ENCODE measurements at regions not wholly inside any gene's neighbourhood (a gene's known extent, or its start where the extent isn't known, plus 50 kb on each side); places are given as distances from the start of the nearest gene placed in this dataset.
"Not testable (repeated sequence)": the region's sequence is repeated elsewhere in the genome, so short reads cannot be mapped to it uniquely, and the experiment has no call there.

- no peak for DNase-seq (ENCODE audit: low spot score)
Observed at GRCh38 chr11:80943226-80943625, 1502.4 kb upstream of the TENM4 start.

GRCh38 chr11:80937842-80938241 is 1497.0 kb upstream of the TENM4 start:
- peak; percentile 7 for DNase-seq (ENCODE audit: low spot score)

- no peak for DNase-seq (ENCODE audit: low spot score)
Observed at GRCh38 chr11:80930038-80930437, 1489.2 kb upstream of the TENM4 start.

- no peak for DNase-seq (ENCODE audit: low spot score)
Observed at GRCh38 chr11:80929031-80929805, 1488.4 kb upstream of the TENM4 start.

DNA sequence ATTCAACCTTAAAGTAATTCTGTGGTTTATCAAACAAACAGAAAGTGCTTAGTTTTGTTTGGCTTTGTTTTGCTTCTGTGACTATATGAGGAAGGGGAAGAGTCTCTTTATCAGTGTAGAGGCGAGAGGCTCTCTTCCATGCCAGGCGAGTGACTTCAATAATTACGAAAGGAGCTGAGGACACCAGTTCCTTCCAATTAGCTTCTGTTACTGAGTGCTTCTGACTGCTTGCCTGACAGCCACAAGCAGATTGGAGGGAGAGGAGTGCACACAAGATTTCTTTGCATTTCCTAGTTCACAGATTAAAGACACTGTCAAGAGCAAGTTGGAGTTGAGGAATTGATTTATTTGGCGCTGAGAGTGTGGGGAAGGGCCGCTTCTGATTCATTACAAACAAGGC is 1484.5 kb upstream of the TENM4 start:
- DNase-seq (ENCODE audit: low spot score) = no peak

DNA sequence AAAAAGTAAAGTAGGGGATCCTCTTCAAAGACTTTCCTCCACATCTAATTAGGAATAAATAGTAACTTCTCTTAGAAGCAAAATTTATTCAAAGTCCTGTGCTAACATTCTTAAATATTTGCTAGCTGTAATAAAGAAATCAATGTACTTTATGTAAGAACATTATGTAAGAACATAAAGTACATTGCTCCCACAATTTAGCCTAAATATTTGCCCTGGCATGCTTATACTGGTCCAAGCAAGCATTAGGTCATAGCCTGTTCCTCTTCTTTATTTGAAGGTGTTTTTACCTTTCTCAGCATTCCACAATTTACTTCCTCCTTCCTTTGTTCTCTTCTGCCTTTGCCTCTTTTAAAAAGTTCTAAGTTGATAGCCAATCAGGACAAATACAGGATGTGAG is 1480.5 kb upstream of the TENM4 start:
- not testable (repeated sequence) for DNase-seq (ENCODE audit: low spot score)

GRCh38 chr11:80916173-80916798 is 1475.5 kb upstream of the TENM4 start:
- no peak for DNase-seq (ENCODE audit: low spot score)

- DNase-seq (ENCODE audit: low spot score) = no peak
Observed at GRCh38 chr11:80914311-80914710, 1473.5 kb upstream of the TENM4 start.

- no peak for DNase-seq (ENCODE audit: low spot score)
Observed at GRCh38 chr11:80911666-80912065, 1470.8 kb upstream of the TENM4 start.

DNA sequence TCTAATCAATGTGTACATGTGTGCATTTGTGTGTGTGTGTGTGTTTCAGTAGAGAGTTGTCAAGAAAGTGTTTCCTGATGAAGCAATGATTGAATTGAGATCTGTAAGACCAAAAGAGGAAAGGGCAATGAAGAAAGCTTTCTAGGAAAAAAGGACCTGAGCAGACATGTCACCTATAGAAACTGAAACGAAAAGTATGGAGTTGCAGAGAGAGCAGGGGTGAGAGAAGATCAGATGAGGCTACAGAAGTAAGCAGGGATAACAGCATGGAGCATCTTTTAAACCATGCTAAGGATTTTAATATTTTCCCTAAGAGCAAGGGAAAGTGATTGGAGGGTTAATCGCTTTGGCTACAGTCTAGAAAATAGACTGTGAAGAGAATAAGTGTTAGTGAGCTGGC is 1459.4 kb upstream of the TENM4 start:
- no peak for DNase-seq (ENCODE audit: low spot score)

DNA sequence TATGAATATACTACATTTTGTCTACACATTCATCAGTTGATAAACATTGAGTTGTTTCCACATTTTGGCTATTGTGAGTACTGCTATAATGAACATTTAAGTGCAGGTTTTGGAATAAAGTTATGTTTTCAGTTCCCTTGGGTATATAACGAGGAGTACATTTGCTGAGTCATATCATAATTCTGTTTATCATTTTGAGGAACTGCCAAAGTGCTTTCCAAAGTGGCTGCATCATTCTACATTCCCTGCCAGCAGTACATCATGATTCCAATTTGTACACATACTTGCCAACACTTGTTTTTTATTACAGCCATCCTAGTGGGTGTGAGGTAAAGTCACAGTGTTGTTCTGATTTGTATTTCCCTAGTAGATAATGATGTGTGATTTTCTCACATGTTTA is 1458.6 kb upstream of the TENM4 start:
- no peak for DNase-seq (ENCODE audit: low spot score)

GRCh38 chr11:80898910-80899309 is 1458.1 kb upstream of the TENM4 start:
- DNase-seq (ENCODE audit: low spot score) = no peak

DNA sequence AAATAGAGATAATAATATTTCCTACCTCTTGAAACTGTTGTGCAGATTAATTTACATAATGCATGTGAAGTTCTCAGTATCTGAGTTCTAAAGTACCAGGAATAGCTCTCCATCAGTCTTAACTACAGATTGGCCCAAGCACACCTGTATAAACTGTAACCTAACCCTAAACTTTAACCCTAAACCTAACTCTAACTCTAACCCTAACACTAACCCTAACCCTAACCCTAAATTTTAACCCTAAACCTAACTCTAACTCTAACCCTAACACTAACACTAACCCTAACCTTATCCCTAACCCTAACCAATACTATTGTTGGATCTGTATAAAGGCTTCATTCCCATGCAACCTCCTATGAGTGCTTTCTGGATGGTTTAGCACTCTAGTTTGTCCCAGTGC is 1445.9 kb upstream of the TENM4 start:
- DNase-seq (ENCODE audit: low spot score) = no peak

- DNase-seq (ENCODE audit: low spot score) = no peak
Observed at GRCh38 chr11:80873310-80873999, 1432.6 kb upstream of the TENM4 start.

- no peak for DNase-seq (ENCODE audit: low spot score)
Observed at GRCh38 chr11:80872116-80872728, 1431.4 kb upstream of the TENM4 start.

GRCh38 chr11:80868831-80869230 is 1428.0 kb upstream of the TENM4 start:
- DNase-seq (ENCODE audit: low spot score) = no peak

GRCh38 chr11:80862011-80862410 is 1421.2 kb upstream of the TENM4 start:
- DNase-seq (ENCODE audit: low spot score) = no peak

DNA sequence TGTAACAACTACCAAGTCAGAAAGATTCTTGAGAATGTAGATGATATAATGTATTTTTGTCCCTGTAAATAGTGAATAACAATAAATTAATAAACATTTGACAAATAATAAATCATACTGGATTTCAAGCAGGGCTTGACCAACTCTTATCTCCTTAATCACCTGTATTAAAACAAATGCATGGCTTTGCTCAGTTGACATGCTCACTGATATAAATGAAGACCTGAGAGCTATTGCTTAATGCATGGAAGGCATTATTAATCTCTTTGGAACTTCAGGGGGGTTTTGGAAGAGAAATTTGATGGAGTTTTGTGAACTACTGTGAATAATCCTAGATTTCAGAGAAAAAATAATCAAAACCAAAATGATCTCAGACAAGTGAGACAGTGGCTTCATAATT is 1420.4 kb upstream of the TENM4 start:
- no peak for DNase-seq (ENCODE audit: low spot score)

GRCh38 chr11:80860632-80861031 is 1419.8 kb upstream of the TENM4 start:
- no peak for DNase-seq (ENCODE audit: low spot score)

DNA sequence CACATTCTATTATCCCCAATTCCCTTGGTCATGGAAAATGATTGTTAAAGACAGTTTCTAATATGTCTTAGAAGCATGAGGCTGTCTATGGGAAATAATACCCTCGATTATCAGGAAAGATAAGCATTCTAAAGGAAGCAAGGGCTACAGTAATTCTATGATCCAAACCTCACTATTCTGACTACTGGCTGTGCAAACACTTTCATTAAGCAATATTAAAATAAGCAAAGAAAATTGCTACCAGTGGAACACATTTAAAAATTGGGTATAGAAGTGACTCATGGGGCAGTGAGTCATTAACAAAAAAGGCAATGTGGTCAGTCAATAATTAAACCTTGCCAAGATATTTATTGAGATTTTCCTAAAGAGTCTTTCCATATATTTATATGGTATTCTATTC is 1415.2 kb upstream of the TENM4 start:
- peak; percentile 3 for DNase-seq (ENCODE audit: low spot score)

DNA sequence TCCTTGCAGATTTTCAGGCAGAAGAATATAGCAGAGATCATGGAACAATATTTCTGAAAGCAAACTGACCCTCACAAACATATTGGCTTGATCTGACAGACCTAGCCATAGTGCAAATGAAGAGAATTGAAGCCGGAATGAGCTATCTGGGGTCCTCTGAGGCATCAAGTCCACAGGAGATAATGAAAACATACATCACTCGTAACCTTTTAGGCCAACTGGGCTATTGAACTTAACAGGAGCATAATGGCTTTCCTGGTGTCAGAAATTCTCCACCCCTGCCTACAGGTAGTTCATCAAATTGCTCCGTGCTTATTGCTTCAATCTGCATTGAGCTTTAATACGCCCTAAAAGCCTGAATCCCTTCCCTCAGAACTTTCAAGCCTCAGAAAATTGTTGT is 1414.6 kb upstream of the TENM4 start:
- no peak for DNase-seq (ENCODE audit: low spot score)

- no peak for DNase-seq (ENCODE audit: low spot score)
Observed at GRCh38 chr11:80849253-80849652, 1408.4 kb upstream of the TENM4 start.

GRCh38 chr11:80846979-80847378 is 1406.1 kb upstream of the TENM4 start:
- DNase-seq (ENCODE audit: low spot score) = no peak
